Left cardiac atrium (tissue), 4 donors: ENCODE measurements at regions not wholly inside any gene's neighbourhood (a gene's known extent, or its start where the extent isn't known, plus 50 kb on each side); places are given as distances from the start of the nearest gene placed in this dataset.
A peak's percentile ranks its signal among the peaks of the same experiment; 100 is the strongest.

ENCODE experiments used
- ATAC-seq, 2 donors: fragments of 200-7000 bp; cut with Tn5 transposase; one replicate each; pipeline ENCODE4 v1.9.1; 2020; ENCODE audit warnings: mild to moderate bottlenecking in 2 of 2, moderate library complexity in 2 of 2
- DNase-seq: peaks from one replicate; pipeline ENCODE4 v3.0.0-alpha.2; 2020
- intact Hi-C, 2 donors: fragments of 100-400 bp; cut with DNase I; formaldehyde crosslinking; loops; one replicate each; pipeline versions ENCODE4 v1.14.1 to v1.15.1; 2022 to 2023
- donor health status: DM: no; HTN: yes; CAD: no.
- donor health status: DM: no; HTN: yes; CAD: no; lungs with severe emphysema.
- donor health status: DM: yes; HTN: yes; CAD: no.
- donor health status: Dilated cardiomyopathy.

- intact Hi-C loops, result no loop called here
- DNase-seq (no peak), ATAC-seq (no peak)
Observed at GRCh38 chr13:21813844-21814243, 143.0 kb downstream of the FGF9 start.

- ATAC-seq (no peak), DNase-seq (no peak)
- intact Hi-C loops, result no loop called here
Observed at GRCh38 chr13:21814604-21815003, 143.7 kb downstream of the FGF9 start.

- no peak for DNase-seq
- intact Hi-C loops, result no loop called here
- no peak for ATAC-seq
Observed at GRCh38 chr13:21817878-21818277, 147.0 kb downstream of the FGF9 start.

- ATAC-seq (no peak), DNase-seq (no peak)
- intact Hi-C loops, result no loop called here
Observed at GRCh38 chr13:21822029-21822428, 151.2 kb downstream of the FGF9 start.

- no peak for DNase-seq
Observed at GRCh38 chr13:21823416-21823815, 152.5 kb downstream of the FGF9 start.

GRCh38 chr13:21823949-21824348 is 153.1 kb downstream of the FGF9 start:
- DNase-seq (no peak), ATAC-seq (no peak)
- intact Hi-C loops, result no loop called here

More at GRCh38 chr13:21823416-21823815, 152.5 kb downstream of the FGF9 start:
- intact Hi-C loops, result no loop called here
- no peak for ATAC-seq

GRCh38 chr13:21825186-21825585 is 154.3 kb downstream of the FGF9 start:
- ATAC-seq, result peak in 1 of 2 donors; percentile 86
- DNase-seq, result no peak
- intact Hi-C loops, result no loop called here

- ATAC-seq, result peak in 1 of 2 donors; percentile 25
- no peak for DNase-seq
- intact Hi-C loops, result no loop called here
Observed at GRCh38 chr13:21825801-21826200, 154.9 kb downstream of the FGF9 start.

GRCh38 chr13:21826214-21827015 is 155.5 kb downstream of the FGF9 start:
- intact Hi-C loops, result no loop called here
- DNase-seq (no peak), ATAC-seq (peak in 1 of 2 donors; percentile 75)

- ATAC-seq (no peak), DNase-seq (no peak)
- intact Hi-C loops, result no loop called here
Observed at GRCh38 chr13:21831654-21832324, 160.9 kb downstream of the FGF9 start.

GRCh38 chr13:21833921-21834320 is 163.0 kb downstream of the FGF9 start:
- intact Hi-C loops, result no loop called here
- DNase-seq (no peak), ATAC-seq (no peak)

GRCh38 chr13:21834521-21834920 is 163.6 kb downstream of the FGF9 start:
- intact Hi-C loops, result no loop called here
- ATAC-seq, result no peak
- no peak for DNase-seq

- intact Hi-C loops, result no loop called here
- ATAC-seq (no peak), DNase-seq (no peak)
Observed at GRCh38 chr13:21837288-21837687, 166.4 kb downstream of the FGF9 start.

- DNase-seq (no peak), ATAC-seq (peak in 1 of 2 donors; percentile 83)
- intact Hi-C loops, result no loop called here
Observed at GRCh38 chr13:21837841-21838551, 167.1 kb downstream of the FGF9 start.

- intact Hi-C loops, result no loop called here
- DNase-seq (no peak), ATAC-seq (no peak)
Observed at GRCh38 chr13:21846605-21847004, 175.7 kb downstream of the FGF9 start.

- DNase-seq (no peak), ATAC-seq (peak; percentile 79 to 84)
- intact Hi-C loops, result no loop called here
Observed at GRCh38 chr13:21849323-21849722, 178.4 kb downstream of the FGF9 start.

- peak; percentile 32 to 79 for ATAC-seq
Observed at GRCh38 chr13:21850013-21851006, 179.4 kb downstream of the FGF9 start.

GRCh38 chr13:21852043-21852442 is 181.2 kb downstream of the FGF9 start:
- intact Hi-C loops, result no loop called here
- no peak for DNase-seq
- ATAC-seq, result no peak

More at GRCh38 chr13:21850013-21851006, 179.4 kb downstream of the FGF9 start:
- intact Hi-C loops, result no loop called here
- no peak for DNase-seq

GRCh38 chr13:21853779-21854178 is 182.9 kb downstream of the FGF9 start:
- intact Hi-C loops, result no loop called here
- DNase-seq (no peak), ATAC-seq (no peak)
